Cardiac fibroblast (primary cell): ENCODE measurements at regions not wholly inside any gene's neighbourhood (a gene's known extent, or its start where the extent isn't known, plus 50 kb on each side); places are given as distances from the start of the nearest gene placed in this dataset.

ENCODE experiments used
- DNase-seq, 2 donors: peaks; one replicate each; pipeline versions ENCODE4 v3.0.0 to v3.0.0-alpha.2; 2010; ENCODE audit warnings: low read depth in 2 of 2
- H3K4me3 ChIP-seq, 2 donors: replicated peaks in 1 of 2; 1 replicate in 1 of 2; 2 replicates in 1 of 2; pipeline ENCODE4 v1.5.1; 2011; ENCODE audit warnings: low read depth in 2 of 2, low read length in 2 of 2, mild to moderate bottlenecking in 2 of 2, moderate library complexity in 1 of 2
- CTCF ChIP-seq: IDR thresholded peaks from one replicate; pipeline ENCODE4 v1.5.1; 2011; ENCODE audit warnings: low read depth, mild to moderate bottlenecking, low read length, inconsistent platforms

- DNase-seq, result no peak
- H3K4me3 ChIP-seq, result no peak overlapping the region
- no peak for TF ChIP-seq CTCF
Observed at GRCh38 chr5:133882846-133883245, 85.6 kb downstream of the C5orf15 start.

- no peak for DNase-seq
- H3K4me3 ChIP-seq, result no peak overlapping the region
- TF ChIP-seq CTCF, result no peak
Observed at GRCh38 chr5:133882389-133882695, 86.1 kb downstream of the C5orf15 start.

- no peak overlapping the region for H3K4me3 ChIP-seq
- no peak for DNase-seq
- TF ChIP-seq CTCF, result no peak
Observed at GRCh38 chr5:133881576-133882388, 86.6 kb downstream of the C5orf15 start.

- DNase-seq, result no peak
- no peak overlapping the region for H3K4me3 ChIP-seq
- TF ChIP-seq CTCF, result no peak
Observed at GRCh38 chr5:133878236-133878555, 90.2 kb downstream of the C5orf15 start.

- no peak overlapping the region for H3K4me3 ChIP-seq
- TF ChIP-seq CTCF, result no peak
- DNase-seq, result no peak
Observed at GRCh38 chr5:133877351-133878235, 90.8 kb downstream of the C5orf15 start.

GRCh38 chr5:133876266-133876665 lies 92.2 kb downstream of the C5orf15 start:
- H3K4me3 ChIP-seq, result no peak overlapping the region
- TF ChIP-seq CTCF, result no peak
- no peak for DNase-seq
